HG03103 (cell line): ENCODE measurements at regions not wholly inside any gene's neighbourhood (a gene's known extent, or its start where the extent isn't known, plus 50 kb on each side); places are given as distances from the start of the nearest gene placed in this dataset.

Experiments
- ATAC-seq: cut with Tn5 transposase; IDR thresholded peaks from one replicate; pipeline ENCODE4 v1.9.1; 2021; ENCODE audit warnings: low read depth; ENCODE audit not compliant: unreplicated experiment

DNA sequence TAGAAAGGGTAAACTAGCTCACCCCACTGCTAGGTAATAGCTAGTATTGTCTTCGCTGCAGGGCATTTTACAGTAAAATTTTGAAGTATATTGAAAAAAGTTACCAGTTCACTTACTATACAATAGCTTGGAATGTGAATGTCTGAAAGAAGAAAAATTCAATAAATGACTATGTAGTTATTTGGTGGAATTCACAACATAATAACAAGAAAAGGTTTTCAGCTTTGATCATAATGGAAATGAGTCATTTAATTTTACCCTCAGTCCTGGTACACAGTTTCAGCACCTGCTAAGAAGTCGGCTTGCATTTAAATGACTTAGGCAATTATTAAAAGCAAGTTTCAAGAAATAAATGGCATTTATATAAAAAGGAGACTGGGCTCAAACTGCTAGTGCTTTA is 90.4 kb downstream of the NUP35 start:
- peak; percentile 57 for ATAC-seq

DNA sequence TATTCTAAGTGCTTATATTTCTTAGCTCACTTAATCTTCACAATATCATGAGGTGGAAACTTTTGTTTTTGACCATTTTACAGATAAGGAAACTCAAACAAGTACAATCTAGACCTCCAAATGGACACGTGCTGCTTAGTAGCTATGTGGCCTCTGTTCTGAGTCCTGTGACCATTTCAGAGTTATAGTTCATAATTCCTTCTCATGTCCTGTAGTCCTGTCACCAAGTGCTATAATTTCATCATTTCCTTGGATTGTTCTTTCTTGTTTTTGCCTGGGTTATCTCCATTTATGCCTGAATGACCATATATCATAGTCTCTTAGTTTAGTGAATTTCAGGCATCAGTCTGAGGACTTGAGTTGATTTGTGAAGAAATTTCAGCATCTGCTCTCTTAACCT is 91.7 kb downstream of the NUP35 start:
- no peak for ATAC-seq

DNA sequence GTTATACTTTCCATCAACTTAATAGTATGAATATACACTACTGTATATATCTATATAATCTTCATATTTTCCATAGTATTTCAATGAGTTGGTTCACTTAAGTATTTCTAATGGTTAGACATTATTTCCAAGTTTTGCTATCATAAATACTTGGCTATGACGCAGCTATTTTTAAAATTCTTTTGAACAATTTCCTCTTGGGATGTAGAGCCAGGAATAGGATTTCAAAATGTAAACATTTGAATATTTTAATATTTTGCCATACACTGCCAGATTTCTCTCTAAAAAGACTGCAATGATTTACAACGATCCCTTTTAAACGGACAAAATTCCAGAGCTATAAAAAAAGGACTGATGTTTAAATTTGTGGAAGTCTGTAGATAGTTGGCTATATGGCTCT is 95.6 kb downstream of the NUP35 start:
- no peak for ATAC-seq

DNA sequence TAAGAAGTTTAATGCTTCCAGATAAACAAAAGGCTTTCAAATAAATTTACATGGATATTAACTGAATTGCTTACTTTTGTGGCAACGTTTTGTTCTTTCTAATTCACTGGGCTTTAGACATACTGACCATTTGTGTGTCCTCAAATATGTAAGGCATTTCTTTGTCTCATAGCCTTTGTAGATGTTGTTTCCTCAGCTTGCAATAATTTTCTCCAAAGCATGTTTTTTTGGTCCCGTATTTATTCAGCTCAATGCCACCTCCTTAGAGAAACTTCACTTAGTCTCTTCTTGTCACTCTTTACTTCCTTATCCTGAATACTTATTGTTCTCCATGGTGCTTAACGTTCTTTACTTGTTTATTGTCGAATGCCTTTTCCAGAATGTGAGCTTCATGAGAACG is 98.5 kb downstream of the NUP35 start:
- ATAC-seq = no peak

DNA sequence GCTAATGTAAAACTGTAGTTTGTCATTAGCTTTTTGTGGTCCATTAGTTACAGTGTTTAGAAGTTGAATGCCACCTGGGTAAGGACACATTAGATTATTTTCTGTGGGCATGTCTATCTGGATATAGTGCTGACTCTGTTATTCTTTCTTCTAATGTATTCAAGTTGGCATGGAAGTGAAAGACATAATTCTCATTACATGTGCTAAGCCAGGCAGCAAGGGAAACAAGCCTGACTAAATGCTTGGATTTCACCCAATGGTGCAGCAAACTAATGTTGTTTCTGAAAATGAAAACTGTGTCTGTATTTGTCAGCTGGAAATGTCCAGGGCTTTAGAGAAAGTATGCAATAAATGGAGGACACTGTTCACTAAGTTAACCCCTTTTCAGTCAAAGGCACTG is 100.7 kb downstream of the NUP35 start:
- ATAC-seq = no peak

DNA sequence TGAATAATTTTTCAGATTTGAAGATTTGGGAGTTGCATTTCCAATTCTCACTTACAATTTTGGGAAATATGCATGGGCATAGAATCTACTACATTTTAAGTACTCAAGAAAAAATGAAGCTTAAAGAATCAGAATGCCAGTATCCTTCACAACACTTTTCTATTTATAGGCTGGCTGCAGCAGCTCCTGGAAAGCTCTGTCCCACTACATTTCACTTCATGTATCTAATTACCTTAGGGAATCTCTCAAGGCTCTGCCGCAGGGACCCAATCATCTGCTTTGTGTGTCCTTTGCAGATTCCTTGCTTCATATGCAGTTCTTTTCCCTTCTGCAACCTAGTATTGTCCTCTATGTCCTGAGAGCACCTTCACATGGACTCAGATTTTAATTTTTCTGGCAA is 102.9 kb downstream of the NUP35 start:
- no peak for ATAC-seq

DNA sequence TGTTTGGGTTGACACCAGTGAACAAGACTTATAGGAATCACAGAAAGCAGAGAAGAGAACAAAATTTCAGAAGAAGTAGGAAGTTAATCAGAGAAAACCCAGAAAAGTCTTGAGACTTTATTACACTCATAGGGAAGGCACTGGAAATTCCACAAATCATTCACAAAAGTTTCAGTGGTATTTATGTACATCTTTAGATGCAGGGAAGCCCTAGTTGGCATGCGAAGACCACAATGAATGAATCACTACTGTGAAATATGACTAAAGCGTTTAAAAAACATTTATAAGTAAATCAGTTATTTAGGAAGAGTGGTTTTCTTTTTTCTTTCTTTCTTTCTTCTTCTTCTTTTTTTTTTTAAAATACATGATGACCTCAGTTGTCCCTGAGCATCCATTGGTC is 105.1 kb downstream of the NUP35 start:
- ATAC-seq = no peak

DNA sequence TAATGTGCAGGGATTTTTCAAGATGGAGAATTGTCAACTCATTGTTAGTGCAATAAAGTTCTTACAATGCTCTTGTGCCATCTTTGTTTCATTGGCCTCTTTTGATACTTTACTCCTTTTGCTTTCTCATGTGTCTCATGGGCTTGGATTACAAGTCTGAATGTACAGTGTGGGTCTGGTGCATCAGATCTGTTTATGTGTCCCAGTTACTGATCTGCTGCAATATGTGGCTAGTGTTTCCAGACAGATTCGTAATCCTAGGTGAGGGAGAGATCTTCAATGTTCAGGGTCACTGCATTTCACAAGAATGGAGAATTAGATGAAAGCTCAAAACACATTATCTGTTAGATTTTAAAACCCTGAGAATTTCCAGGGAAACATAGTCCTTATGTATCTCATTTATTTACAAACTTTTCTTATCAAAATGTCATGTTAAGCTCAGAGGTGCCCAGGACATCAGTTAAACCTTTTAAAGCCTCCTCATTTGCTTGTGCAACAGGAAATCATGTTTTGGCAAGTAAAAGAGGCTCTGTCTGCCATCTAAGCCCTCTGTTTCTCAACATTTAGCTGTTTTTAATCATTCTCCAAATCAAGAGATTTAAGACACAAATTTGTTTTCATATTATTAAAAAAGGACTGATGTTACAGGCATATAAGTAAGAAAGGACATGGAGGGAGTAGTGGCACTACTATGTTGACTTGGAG is 108.1 kb downstream of the NUP35 start:
- ATAC-seq = no peak

DNA sequence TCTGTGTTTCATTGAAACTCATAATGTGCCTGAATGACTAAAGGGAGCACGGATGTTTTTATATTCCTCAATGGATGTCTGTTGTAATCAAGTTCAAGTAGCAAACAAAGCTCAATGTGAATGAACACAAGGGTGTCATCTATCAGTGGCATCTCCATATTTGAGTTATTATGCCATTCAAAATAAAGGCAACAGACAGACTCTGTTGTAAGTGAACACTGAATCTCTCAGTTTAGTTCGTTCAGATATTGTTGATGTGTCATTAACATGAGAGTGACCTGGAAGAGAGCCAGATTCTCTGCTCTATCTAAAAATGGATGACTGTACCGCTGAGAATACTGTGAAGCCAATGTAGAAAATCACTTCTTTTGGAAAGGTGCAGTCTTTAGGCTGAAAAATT is 118.7 kb downstream of the NUP35 start:
- no peak for ATAC-seq

DNA sequence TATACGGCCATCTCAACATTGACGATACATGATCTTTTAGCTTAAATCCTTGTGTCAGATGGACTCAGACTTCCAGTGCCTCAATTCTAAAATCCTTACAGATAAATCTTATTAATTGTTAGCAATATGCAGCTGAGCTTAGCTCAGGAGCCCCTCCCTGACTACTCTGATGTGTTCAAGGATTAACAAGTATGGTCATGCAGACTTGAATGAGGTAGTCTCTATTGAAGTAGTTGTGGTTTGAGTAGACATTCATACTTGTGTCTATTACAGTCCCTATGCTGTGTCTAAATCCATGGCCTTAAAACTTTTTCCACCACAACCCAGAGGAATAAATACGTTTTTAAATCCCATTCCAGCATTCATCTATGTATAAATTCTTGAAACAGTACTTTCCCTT is 119.5 kb downstream of the NUP35 start:
- no peak for ATAC-seq

DNA sequence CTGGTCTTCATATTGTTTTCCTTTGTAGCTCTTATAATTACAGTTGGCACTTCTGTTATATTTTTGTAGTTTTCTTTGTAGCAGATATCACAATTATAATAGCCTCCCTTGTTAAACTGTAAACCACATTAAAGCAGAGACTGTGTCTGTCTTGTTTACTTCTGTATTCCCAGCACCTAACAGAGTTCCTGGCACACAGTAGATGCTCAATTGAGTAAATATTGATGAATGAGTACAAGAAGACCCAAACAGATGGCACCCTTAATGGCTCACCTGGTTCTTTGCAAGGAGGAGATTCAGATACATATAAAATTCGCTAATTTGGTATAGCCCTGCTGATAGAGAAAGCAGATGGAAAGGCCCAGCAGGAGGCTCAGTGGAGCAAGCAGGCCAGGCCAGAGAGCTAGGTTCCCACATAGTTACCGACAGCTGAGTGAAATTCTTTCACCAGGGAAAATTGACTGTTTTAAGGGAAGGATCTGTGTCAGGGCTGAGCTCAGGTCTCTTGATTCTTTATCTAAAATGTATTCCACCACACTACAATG is 120.1 kb downstream of the NUP35 start:
- no peak for ATAC-seq

DNA sequence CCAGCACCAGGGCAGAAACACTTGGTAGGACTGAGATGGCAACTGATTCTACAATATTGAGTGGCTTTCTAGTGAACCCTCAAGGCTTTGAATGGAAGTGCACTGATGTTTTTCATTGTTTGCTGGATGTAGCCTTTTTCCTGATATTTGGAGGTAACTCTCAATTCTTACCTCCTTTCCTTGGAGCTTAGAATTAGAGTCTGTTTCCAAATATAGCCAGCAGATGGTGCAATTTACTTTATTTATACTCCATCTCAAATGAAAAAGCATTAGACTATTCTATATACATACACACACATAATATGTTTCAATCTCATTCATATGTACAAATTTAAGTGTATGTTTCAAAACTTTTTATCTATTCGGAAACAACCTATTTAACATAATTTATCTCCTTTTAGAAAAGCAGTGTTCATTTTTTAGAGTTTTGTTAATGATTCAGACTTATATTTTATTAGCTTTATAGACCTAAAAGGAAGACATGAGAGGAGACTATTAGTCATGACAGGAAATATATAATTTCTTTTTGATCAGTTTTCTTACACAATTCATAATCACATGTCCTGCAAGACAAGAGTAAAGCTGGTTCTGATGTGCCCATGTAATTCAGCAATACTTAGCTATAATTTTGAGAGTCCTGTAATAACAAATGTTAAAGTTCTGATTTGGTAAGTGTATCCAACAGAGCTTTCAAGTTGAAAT is 124.8 kb downstream of the NUP35 start:
- no peak for ATAC-seq

DNA sequence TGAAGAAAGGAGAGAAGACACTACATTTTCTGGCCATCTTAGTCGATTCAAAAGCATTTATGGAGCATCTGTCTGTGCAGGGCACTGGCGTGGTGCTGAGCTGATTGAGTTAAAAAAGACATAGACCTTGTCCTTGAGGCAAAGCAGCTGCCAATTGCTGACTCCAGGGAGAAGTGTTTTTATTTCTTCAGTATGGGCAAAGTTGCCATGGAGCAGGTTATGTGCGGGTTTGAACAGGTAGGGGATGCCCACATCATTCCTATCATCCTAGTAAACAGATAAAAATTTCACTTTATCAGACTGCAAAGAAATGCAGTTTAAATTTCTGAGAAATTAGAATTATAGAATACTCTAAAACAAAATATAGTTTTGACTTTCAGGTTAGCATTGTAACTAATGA is 125.8 kb downstream of the NUP35 start:
- ATAC-seq = no peak

DNA sequence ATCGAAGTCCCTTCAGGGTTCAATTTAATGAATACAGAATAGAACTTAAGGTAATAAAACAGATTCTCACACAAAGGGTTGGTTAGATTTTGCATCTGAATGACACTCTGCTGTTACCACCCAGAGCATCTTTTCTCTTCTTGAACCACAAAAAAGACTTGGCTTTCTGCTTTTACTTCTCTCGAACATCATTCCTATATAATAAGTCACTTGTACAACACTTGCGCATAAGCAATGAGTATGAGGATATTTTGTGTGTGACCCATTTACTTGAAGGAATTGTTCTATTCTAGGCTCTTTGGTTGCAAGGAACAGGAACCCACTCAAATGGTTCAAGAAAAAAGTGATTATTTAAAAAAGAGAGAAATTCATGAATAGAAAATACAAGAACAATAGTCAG is 126.2 kb downstream of the NUP35 start:
- ATAC-seq = no peak

DNA sequence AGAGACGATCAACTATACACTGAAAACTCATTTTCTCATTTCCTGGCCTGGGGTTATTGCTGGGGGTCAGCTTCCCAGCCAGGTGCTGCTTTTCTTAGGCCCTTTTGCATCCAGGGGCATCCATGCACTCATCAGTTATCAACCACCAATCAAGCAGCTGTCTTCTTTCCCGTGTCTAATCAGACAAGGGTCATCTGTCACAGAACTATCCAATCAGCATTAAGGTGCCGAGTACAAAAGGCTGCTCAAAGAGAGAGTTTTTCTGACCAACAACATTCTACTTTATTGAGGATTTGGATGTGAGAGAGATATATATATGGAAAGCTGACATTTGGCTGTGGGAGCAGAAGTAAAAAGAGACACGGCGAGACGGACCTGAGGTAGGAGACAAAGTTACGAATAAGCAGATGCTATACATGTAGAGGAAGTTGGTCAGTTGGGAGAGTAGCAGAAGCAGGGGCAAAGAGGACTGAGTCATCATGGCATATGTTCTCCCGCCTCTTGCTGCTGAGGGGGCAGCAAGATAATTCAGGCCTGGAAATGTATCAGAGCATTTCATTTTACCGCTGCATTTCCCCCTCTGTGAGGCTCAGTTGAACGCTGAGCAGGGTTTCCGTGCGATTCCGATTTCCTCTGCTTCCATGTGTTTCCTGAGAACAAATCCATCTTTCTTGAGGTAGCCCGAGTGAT is 129.3 kb downstream of the NUP35 start:
- ATAC-seq = no peak

DNA sequence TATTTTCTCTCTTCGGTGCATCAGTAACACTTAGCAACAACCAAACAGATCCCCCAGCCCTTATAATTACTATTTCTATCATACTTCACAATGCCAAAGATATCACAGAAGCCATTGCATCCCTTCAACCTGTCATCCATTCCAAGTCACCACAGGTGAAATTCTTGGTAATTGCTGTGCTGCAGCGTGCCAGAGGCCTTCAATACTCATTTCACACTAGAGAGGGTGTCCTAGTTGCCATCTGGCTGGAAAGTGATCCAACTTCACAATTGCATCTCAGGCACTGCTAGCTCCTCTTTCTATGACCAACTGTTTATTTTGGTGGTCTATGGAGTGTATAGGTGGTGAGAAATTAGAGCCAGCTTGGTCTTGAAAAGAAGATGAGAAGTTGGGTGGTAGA is 131.2 kb downstream of the NUP35 start:
- no peak for ATAC-seq

DNA sequence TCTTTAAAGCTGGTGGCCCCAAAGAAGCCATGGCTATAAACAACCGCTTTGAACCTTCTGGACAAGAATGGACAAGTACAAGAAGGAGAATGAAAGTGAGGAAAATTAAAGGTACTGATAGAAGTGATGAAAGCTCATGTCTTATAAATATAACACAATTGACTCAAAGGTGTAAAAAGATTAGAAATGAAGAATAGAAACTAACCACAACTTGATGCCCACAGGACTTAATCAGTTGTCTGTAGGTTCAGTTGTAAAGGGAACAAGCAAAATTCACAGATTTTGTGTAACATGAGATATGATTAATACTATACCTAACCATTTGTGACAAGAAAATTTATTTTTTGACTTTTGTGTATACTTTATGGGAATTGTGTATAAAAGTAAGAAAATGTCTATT is 135.7 kb downstream of the NUP35 start:
- no peak for ATAC-seq

DNA sequence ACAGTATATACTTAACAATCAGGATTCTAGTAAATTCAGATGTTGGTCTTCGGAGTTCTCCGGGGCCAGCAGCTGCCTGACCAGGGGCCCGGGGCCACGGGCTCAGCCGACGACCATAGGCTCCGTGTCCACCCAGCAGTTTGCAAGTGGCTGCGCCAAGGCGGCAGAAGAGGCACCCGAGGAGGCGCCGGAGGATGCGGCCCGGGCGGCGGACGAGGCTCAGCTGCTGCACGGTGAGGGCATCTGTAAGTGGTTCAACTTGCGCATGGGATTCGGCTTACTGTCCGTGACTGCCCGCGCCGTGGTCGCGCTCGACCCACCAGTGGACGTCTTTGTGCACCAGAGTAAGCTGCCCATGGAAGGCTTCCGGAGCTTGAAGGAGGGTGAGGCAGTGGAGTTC is 136.3 kb downstream of the NUP35 start:
- no peak for ATAC-seq

DNA sequence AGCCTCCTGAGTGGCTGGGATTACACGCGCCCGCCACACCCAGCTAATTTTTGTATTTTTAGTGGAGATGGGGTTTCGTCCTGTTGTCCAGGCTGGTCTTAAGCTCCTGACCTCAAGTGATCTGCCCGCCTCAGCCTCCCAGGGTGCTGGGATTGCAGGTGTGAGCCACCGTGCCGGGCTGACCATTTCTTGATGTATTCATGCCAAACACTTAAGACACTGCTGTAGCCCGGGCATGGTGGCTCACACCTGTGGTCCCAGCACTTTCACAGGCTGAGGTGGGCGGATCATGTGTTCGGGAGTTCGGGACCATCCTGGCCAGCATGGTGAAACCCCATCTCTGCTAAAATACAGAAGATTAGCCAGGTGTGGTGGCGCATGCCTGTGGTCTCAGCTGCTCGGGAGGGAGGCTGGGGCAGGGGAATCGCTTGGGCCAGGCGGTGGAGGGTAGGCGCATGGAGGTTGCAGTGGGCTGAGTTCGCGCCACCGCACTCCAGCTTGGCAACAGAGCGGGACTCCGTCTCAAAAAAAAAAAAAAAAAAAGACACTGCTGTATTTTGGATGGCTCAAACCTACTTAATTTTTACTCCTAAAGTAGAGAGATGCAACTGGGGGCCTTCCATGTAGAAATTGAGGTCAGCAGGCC is 140.8 kb downstream of the NUP35 start:
- no peak for ATAC-seq

DNA sequence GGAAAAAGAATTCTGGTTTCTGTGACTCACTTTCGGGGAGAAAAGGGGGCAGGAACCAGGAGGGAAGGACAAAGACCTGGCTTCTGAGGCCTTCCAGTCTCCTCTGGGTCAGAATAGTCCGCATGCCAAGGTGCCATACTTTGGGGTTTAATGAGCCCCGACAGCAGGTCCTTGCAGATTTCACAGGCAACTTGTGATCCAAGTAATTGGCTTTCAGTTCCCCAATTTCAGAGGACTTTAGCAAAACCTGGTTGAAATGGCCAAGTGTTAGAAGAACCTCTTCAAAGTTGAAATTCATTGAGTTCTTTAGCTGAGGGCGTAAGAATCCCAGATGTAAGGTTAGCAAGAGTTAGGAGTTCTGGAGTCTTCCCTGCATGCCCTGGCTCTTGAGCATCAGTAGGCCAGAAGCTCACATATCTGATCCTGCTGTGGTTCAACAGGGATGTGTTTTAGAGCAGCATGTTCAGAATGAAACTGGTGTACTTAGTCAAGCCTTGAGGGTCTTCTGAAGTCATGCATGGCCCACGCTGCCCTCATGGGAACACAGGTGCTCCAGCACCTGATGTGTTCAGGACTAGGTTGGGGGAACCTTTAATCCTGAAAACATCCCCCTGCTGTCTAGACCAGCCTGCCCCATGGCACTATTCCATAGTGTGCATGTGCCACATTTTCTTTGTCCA is 143.0 kb downstream of the NUP35 start:
- ATAC-seq = no peak

DNA sequence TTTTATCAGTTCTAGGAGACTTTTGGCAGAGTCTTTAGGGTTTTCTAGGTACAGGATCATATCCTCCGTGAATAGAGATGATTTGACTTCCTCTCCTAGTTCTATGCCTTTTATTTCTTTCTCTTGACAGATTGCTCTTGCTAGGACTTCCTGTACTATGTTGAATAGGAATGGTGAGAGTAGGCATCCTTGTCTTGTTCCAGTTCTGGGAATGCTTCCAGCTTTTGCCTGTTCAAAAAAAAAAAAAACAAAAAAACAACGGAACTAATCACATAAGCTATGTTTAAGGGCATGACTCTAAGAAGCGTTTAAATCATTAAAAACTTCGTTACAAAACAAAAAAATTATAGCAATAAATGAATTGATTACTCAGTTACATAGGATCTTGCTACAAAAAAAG is 145.7 kb downstream of the NUP35 start:
- ATAC-seq = no peak
